HK-2 (cell line): ENCODE measurements at regions not wholly inside any gene's neighbourhood (a gene's known extent, or its start where the extent isn't known, plus 50 kb on each side); places are given as distances from the start of the nearest gene placed in this dataset.
"Not testable (repeated sequence)": the region's sequence is repeated elsewhere in the genome, so short reads cannot be mapped to it uniquely, and the experiment has no call there.

ENCODE experiments used
- DNase-seq: peaks from one replicate; pipeline ENCODE4 v3.0.0-alpha.2; 2018; ENCODE audit not compliant: unreplicated experiment

DNA sequence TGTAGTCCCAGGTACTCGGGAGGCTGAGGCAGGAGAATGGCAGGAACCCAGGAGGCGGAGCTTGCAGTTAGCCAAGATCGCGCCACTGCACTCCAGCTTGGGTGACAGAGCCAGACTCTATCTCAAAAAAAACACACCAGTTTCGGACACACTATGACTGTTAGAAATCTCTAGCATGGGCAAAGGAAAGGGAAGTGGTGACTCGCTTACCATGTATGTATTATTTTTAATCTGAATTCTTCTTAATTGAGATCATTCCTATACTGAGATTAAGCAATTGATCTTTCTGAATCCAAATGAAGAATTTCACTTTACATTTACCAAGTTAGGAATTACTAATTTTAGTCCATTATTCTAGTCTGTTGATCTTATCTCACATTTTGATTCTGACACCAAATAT is 459.2 kb upstream of the ALCAM start:
- DNase-seq: no peak

DNA sequence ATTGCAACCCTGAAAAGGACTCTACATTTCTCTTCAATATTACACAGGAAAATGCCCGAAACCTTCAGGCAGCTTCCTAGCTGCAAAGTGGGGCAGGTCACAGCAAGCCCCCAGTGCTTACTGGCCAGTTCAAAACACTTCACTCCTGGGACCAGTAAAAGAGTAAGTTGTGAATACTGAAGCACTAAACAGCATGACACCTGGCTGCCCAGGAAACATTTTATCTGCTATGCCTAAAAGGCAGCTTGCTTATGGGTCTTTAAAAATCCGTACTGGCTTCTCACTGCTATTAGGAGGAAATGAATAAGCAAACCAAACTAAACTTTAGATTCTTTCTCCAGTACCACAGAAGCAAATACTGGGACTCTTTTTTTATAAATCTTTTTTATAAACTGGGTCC is 457.9 kb upstream of the ALCAM start:
- no peak for DNase-seq

DNA sequence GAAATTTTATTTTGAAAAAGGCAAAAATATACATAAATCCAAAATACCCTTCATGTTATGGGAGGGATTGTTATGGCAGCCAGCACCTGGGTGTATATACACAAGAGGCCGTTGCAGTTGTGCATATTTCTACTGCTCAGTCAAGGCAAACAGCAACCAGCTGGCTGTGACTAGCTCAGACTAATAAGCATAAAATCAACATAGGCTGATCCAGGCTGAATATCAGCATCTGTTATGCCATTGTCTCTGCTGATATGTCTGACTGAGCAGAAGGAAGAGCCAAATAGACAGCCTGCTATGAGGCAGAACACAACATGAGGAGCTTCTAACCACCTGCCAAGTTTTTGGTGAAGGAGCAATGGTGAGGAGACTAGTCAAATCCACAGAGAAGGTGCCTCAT is 457.5 kb upstream of the ALCAM start:
- no peak for DNase-seq

DNA sequence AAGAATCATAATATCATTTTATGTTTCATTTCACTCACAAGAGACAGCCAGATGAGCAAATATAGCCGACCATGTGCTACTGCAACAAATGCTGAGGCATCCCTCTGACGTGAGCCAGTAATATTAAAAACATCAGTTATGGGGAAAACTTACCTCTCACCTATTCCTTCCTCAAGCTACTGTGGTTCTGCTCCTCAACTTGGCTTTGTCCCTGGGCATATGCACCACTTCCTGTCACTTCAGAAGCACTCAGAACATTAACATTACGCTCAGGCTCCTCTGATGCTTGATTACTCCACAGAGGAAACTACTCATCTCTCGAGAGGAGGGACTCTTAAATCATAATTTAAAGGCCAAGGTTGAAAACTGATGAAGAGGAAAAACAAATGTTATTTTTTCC is 457.0 kb upstream of the ALCAM start:
- no peak for DNase-seq

DNA sequence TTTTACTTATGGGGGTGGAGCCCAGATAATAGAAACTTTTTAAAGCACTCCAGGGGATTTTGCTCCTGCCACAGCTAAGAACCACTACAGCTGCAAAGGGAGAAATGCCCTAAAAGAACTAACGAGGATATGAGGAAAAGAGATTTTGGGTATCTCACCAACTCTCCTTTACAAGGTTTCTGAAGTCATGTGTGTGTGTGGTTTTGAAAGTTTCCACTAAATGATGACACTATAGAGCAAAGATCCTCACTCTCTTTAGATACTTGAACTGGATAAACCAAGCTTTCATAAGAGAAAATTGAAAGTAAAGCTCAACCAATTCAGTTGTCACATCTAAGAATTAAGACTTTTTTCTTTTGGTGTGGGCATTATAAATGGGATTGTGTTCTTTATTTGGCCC is 455.3 kb upstream of the ALCAM start:
- DNase-seq: no peak

DNA sequence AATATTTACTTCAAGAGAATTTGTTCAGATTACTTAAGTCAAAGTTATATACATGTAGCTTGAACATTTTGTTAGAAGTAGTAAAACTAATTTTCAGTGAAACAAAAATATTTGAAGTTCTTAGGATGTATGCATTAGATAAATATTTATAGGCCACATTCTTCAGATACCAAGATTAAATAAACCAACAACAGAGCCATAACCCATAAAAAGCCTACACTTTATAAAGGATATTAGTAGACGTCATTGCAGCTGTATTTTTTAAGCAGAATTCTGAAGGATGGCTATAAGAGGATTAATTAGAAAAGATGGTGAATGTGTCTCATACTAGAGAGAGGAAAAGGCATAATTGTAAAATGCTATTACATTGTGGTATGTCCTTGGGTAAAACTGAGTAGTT is 449.7 kb upstream of the ALCAM start:
- no peak for DNase-seq

DNA sequence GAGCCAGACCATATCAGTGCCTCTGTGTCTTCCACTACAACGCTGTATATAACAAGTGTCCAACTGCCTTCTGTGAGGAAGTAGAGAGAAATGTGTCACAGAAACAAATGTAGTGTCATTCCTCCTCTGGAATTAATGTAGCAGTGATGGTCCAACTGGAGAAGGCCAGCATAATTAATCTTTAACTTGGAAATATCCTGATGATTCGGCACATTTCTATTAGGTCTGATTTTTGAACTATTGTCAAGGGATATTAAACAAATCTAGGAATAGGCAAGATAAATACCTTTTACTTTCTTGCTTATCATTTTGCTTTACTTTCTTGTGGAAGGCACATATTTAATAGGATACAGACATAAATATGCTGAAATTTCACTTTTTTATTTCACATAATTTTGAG is 446.2 kb upstream of the ALCAM start:
- no peak for DNase-seq

DNA sequence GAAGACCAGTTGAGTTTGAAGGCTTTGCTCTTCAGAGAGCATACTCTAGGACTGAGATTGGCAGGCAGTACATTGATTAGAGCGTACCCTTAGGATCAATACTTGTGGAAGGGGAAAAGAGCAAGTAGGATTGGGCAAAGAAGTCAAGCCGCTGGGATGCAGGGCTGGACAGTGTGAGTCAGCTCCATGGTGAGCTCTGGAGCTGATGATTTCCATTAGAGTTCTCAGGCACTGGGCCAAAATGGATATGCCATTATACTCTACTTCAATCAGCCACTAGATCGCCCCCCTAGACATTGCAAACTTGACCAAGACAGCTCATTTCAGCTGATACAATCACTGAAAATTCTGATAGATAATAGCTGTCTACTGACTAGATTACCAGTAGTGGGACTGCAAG is 432.7 kb upstream of the ALCAM start:
- no peak for DNase-seq

DNA sequence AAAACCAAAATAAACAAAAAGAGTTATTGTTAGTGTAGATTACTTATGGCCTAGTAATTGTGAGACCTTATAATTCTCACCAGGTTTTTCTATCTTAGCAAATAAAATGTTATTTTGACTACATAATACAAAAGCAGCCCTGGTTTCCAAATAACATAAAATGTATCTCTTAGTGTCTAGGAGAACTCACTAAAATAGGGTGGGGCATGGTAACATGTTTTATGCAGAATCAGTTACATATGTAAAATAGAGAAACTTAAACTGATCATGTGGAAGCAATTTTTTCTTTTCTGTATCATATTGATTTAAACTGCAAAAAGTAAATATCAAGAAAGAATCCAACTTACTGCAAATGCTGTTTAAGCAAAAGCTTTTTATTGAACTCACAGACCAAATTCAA is 431.1 kb upstream of the ALCAM start:
- no peak for DNase-seq

DNA sequence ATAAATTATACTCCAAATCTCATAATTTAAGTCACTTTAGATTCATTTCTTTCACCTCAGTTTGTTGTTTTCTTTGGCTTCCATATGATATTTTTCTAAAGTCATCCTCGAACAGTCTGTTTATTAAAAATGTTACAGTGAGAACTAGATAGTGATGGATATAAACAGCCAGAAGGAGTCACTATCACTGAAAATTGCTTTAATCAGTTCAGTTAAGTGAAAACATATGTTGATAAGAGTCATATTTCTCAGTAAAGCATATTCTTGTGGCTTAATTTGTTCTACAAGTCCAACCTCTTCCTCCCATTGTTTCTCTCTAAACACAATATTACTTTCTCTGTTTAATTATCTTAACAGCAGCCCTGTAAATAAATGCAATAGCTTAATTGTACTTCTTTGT is 427.5 kb upstream of the ALCAM start:
- no peak for DNase-seq

DNA sequence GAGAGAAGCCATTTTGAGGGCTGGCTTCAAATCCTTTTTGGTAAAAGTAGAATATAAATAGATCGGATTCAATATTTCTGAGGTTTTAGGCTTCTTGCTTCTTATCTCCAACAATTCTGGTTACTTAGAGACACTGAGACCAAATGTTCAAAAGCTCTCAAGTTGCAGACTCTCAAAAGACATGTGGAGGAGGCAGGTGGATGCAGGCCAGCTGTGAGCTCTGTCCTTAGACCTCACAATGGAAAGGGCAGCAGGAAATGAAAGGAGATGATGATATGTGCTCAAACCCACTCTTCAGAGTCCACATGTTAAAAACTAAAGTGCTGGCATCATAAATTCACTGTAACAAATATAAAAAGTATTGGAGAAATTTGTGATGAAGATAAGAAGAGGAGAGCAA is 424.9 kb upstream of the ALCAM start:
- no peak for DNase-seq

DNA sequence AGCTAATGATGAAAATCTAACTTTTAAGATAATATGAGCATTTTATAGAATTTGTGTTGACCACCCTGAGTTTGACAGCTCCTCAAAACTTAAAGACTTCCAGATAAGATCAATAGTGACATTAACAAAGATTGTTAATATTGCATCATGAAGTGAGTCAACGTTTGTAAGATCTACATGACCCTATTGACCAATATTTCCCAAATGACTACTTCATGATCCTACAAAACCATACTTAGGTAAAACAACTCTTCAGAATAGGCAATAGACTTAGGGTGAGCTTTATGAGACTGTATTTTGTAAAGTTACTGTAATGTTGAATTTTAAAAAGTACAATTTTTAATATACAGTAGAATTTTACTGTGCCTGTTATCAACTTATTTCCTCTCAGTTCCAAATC is 422.7 kb upstream of the ALCAM start:
- no peak for DNase-seq

DNA sequence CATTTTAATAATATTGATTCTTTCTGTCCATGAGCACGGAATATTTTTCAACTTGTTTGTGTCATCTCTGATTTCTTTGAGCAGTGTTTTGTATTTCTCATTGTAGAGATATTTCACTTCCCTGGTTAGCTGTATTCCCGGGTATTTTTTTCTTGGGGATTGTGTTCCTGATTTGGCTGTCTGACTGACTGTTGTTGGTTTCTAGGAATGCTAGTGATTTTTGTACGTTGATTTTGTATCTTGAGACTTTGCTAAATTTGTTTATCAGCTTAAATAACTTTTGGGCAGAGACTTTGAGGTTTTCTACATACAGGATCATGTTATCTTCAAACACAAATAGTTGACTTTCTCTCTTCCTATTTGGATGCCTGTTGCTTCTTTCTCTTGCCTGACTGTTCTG is 418.8 kb upstream of the ALCAM start:
- DNase-seq: no peak

DNA sequence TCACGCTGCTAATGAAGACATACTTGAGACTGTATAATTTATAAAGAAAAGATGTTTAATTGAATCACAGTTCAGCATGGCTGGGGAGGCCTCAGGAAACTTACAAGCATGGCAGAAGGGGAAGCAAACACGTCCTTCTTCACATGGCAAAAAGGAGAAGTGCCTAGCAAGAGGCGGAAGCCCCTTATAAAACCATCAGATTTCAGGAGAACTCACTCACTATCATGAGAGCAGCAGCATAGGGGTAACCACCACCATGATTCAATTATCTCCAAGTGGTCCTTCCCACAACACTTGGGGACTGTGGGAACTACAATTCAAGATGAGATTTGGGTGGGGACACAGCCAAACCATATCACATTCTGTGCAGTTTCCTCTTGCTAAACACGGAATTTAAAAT is 416.9 kb upstream of the ALCAM start:
- not testable (repeated sequence) for DNase-seq

DNA sequence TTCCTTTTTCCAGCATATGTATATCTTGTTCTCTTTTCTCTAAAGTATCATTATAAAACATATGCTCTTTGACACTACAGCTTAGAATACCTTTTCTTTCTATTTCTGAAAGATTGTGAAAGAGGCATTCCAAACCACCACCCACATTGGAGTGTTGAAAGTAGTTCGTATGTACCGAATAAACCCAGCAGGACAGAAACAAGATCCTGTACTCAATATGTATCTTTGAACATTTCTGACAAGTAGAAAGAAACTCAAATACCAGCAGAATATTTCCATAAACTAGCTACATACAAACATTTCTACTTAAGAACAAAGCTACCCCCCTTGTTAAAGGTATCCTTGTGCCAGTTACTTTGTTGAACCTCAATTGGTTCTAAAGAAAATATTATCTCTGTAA is 415.3 kb upstream of the ALCAM start:
- DNase-seq: no peak

DNA sequence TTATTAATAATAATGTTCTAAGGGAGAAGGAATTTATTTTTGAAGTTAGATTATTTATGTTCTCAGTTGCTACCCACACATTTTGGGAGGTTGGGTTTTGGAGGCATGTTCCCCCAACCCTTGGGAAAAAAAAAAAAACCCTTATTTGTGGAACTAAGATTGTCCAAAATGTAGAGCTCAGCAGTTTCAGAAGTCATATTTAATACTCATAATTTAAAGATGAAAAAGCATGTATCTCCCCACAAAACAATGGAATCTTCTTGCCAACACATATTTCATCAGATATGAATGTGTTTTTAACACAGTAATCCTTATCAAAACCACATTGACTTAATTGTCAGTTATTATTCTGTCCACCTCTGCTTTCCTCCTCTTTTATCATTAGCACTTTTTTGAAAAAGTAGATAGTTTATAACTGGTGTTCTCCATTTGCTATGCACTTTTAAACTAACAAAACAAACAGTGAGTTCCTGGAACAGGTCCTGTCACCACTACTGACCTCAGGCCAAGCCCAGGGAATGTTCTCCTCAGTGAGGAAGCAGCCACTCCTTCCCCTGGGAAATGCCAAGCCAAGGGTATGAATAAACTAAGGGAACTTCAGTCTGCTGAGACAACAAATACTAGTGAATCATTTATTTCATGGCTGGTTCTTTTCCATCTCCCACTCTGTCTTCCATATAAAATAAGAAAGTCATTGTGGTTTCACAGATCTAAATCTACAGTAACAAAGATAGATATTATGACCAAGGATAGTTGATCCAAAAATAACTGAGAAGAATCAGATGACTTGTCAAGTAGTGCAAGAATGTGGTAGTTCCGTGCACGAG is 414.4 kb upstream of the ALCAM start:
- peak; percentile 32 for DNase-seq

DNA sequence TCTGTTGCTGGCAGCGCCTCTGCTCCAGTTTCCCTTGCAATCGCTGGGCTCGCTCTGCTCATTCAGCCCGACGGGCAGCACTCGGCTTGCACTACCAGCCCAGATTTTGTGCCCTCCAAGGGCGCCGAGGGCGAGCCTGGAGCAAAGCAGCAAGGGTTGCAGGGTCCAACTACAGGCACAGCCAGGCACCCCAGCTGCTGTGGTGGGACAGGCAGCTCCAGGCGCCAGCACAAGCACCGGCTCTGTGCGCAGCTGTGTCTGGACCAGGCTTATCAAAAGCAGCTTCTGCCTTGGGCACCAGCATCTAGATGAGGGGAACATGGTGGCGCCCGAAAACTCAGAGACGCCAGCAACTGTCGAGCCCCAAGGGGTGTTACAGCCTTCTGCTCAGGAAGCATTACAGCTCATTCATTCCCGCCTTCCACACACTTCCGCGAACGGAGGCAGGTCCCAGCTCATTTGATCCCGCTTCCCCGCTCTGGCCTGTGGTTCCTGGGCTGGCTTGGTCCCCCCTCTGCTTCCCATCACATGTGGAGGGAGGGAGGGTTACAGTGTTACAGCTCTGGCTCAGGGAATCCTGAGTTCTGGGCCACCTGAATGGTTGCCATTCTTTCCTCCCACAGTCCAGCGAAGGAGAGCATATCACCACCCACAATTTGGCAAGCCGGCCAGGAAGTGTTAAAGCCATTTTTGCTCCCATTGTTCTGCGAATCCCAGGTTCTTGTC is 409.9 kb upstream of the ALCAM start:
- no peak for DNase-seq

DNA sequence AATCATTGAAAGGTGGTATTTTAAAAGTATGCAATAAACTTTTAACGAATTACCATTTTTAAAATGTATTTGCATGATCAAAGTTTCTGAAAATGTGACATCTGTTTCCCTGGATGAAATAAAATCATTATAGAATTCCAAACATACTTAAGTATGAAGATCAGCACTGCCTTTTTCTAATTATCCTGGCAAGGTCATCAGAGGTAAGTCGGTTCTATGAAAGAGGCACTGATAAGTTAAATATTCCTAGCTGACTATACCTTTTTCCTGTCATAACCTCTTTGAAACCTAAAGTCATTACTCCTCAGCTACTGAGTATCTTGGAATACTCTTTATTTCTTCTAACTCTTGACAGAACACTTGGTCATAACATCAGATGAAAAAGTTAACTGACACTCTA is 406.1 kb upstream of the ALCAM start:
- DNase-seq: no peak

DNA sequence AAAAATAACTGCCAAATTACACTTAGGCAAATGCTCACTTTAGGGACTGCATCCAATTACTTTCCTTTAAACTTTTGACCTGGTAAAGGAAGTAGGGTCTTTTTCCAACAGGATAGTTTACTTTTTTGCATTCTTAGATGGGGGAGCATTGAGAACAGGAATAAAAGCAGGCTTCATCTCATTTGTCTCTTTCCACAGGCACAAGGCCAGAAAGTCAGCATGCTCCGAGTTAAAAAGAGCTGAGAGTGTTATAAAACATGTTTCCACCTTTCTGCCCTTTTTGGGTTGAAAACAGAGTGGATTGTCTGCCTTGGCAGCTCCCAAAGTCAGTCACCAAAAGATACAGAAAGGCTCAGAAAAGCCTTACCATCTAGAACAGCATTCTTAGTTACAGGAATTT is 404.9 kb upstream of the ALCAM start:
- no peak for DNase-seq

DNA sequence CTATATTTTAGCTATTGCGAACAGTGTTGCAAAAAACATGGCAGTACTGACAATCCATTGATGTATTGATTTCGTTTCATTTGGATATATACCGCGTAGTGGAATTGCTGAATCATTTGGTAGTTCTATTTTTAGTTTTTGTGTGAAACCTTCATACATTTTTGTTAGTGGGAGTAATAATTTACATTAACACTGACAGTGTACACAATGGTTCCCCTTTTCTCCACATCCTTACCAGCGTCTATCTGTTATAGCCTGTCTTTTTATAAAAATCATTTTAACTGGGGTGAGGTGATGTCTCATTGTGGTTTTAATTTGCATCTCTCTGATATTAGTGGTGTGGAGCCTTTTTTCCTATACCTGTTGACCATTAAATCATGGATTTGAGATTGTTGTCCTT is 392.4 kb upstream of the ALCAM start:
- no peak for DNase-seq

DNA sequence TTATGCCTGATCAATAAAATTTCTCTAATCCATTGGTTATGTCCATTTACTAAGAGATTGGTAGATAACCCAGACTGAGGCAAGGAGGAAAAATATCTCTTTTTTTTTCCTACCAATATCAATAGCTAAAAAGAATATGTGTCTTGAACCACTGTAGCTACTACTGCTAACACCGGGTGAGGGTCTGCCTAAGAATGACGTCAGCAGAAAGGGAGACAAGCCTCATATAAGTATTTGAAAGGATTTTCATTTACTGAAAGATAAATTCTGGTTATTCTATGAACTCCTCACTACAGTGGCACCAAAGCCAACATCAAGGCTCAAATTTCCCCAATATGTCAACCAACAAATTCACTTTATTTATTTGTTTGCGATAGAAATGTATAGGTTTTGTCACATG is 389.0 kb upstream of the ALCAM start:
- no peak for DNase-seq

DNA sequence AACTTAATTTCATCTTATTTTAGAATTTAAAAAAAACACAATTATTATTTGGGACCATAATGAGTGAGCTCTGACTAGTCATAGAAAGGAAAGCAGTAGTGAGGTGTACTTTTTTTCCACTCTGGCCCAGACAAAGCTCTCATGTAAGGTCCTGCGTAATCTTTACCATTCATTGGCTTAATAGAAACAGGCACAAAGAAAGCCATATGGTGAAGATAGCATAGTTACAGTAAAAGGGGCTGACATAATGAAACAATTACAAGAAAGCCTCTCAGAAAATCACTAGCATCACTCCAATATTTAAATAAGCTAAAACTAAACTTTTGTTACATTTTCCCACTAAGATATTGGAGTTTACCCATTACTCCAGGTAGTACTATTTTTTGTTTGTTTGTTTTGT is 384.6 kb upstream of the ALCAM start:
- no peak for DNase-seq

DNA sequence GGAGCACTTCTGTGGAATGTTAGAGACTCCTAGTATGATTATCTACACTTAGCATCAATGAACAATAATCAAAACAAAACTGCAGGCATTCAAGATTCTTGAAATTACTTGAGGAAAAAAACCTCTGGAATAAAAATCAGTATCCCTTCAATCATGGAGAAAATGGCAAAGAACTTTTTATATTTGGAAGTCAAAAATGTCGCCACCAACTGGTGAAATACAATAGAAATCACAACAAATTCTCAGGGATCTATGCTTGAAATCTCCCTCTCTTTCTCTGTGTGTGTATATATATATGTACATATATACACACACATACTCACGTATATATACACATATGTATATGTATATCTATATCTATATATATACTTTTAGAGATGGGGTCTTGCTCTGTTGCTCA is 378.9 kb upstream of the ALCAM start:
- no peak for DNase-seq

DNA sequence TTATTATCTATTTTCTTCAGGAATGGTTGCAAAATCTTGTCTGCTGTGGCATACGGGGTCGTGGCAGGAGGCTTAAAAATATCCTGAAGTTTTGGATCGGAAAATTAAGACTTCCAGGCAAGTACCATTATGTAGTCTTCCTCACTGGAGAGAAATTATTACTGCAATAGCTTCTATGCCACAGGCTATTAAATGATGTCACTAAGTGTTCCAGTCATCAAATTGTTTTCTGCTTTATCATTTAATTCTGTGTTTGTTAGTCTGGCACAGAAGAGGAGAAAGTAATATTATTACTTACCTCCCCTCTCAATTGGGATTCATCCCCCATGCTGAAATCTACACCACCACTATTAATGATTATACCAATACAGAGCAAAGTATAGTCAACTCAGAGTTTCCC is 378.2 kb upstream of the ALCAM start:
- DNase-seq: no peak
